ENCODE measurements at regions not wholly inside any gene's neighbourhood (a gene's known extent, or its start where the extent isn't known, plus 50 kb on each side); places are given as distances from the start of the nearest gene placed in this dataset.

DNA sequence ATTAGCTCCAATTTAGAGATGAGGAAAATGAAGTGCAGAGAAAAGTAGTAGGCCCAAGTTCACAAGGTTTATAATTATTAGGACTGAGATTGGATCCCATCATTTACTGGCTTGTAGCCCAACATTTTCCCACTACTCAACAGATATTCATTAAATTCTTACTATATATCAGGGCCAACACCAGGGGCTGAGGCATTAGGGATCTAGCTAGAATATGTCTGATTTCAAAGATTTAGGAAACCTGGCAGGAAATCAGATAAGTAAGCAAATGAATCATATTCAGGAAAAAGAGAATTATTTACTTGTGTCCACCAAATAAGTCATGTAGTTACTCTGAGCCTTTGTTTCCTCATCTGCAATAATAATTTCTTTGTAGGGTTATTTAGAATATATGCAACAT lies 94.3 kb downstream of the OXGR1 start:
- TF ChIP-seq, protein P1, sequence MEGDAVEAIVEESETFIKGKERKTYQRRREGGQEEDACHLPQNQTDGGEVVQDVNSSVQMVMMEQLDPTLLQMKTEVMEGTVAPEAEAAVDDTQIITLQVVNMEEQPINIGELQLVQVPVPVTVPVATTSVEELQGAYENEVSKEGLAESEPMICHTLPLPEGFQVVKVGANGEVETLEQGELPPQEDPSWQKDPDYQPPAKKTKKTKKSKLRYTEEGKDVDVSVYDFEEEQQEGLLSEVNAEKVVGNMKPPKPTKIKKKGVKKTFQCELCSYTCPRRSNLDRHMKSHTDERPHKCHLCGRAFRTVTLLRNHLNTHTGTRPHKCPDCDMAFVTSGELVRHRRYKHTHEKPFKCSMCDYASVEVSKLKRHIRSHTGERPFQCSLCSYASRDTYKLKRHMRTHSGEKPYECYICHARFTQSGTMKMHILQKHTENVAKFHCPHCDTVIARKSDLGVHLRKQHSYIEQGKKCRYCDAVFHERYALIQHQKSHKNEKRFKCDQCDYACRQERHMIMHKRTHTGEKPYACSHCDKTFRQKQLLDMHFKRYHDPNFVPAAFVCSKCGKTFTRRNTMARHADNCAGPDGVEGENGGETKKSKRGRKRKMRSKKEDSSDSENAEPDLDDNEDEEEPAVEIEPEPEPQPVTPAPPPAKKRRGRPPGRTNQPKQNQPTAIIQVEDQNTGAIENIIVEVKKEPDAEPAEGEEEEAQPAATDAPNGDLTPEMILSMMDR (IDR thresholded peaks at IDR 0.05): no peak
- TF ChIP-seq SIN3A (IDR thresholded peaks at IDR 0.05; ENCODE audit: borderline replicate concordance, insufficient read depth, low read depth, low read length): no peak
- TF ChIP-seq, protein P2, sequence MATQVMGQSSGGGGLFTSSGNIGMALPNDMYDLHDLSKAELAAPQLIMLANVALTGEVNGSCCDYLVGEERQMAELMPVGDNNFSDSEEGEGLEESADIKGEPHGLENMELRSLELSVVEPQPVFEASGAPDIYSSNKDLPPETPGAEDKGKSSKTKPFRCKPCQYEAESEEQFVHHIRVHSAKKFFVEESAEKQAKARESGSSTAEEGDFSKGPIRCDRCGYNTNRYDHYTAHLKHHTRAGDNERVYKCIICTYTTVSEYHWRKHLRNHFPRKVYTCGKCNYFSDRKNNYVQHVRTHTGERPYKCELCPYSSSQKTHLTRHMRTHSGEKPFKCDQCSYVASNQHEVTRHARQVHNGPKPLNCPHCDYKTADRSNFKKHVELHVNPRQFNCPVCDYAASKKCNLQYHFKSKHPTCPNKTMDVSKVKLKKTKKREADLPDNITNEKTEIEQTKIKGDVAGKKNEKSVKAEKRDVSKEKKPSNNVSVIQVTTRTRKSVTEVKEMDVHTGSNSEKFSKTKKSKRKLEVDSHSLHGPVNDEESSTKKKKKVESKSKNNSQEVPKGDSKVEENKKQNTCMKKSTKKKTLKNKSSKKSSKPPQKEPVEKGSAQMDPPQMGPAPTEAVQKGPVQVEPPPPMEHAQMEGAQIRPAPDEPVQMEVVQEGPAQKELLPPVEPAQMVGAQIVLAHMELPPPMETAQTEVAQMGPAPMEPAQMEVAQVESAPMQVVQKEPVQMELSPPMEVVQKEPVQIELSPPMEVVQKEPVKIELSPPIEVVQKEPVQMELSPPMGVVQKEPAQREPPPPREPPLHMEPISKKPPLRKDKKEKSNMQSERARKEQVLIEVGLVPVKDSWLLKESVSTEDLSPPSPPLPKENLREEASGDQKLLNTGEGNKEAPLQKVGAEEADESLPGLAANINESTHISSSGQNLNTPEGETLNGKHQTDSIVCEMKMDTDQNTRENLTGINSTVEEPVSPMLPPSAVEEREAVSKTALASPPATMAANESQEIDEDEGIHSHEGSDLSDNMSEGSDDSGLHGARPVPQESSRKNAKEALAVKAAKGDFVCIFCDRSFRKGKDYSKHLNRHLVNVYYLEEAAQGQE (IDR thresholded peaks at IDR 0.05; ENCODE audit: insufficient read depth in 1 of 2, low read depth in 2 of 2, low read length in 1 of 2): no peak

Data from Panc1 (cell line).